ENCODE measurements at regions not wholly inside any gene's neighbourhood (a gene's known extent, or its start where the extent isn't known, plus 50 kb on each side); places are given as distances from the start of the nearest gene placed in this dataset.
A peak's percentile ranks its signal among the peaks of the same experiment; 100 is the strongest.

DNA sequence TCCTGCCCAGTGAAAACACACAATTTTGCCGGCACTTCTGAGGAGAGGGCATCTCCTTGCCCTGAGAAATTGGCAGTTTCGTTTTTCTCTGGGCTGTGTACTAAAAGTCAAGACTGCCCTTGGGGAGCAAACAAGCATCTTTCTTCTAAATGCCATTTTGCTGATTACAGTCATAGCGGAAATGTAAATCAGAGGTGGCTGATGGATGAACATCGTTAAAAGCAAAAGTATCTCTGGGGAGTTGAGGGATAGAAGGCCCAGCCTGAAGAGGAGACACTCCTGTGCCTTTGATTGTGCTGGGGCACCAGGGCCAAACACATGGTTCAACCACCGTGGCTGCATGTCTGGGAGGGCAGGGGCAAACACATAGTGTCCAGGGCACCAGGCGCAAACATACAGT, 49.8 kb downstream of the ABCC12 start:
- H3K27me3 Mint-ChIP-seq, result peaks cover 52% of the 10 kb centered on the region
- H3K9me3 Mint-ChIP-seq, result no peaks in the 10 kb centered on the region
- H3K4me1 Mint-ChIP-seq, result peaks cover 7% of the 10 kb centered on the region
- no peak overlapping the region for H3K4me3 Mint-ChIP-seq
- ATAC-seq, result no peak
- no peaks in the 10 kb centered on the region for H3K36me3 Mint-ChIP-seq
- no peak overlapping the region for H3K27ac Mint-ChIP-seq

DNA sequence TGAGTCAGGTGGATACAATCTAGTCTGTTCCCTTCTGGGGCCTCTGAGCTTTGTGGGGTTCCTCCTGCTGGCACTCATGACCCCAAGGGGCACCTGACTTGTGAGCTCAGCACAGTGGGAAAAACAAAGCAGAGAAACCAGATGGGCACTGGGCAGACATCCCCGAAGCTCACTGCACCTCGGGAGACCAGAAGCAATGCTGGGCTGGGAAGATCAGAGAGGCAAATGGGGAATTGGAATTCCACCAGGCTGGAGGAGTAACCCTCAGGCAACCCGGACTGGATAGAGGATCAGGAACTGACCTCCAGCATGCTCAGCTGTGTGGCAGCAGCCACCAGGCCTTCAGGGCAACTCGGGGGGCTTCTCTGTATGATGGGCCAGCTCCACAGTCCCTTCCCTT, 50.3 kb downstream of the ABCC12 start:
- ATAC-seq, result no peak
- H3K4me3 Mint-ChIP-seq, result no peak overlapping the region
- H3K27ac Mint-ChIP-seq, result no peak overlapping the region
- no peaks in the 10 kb centered on the region for H3K36me3 Mint-ChIP-seq
- H3K4me1 Mint-ChIP-seq, result peaks cover 10% of the 10 kb centered on the region
- H3K9me3 Mint-ChIP-seq, result no peaks in the 10 kb centered on the region
- peaks cover 52% of the 10 kb centered on the region for H3K27me3 Mint-ChIP-seq

DNA sequence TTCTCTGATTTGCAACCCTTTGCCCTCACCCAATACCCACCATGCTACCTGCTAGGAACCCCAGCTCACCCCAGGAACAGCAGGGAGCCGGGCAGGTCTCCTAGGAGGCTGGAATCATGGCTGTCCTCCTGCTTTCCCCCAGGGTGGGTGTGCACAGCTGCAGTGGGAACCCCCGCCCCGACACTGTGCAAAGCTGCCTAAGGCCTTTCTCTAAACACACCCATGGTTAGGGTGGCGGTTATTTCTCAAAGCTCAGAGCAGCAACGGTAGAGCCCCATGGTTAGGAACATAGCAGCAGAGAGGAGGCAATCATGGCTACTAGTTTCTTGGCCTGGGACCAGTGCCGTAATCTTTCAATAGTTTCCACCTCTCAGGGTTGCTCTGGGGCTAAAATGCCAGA, 52.2 kb downstream of the ABCC12 start:
- Mint-ChIP-seq H3K9me3 (no peaks in the 10 kb centered on the region), H3K27ac (no peak overlapping the region), H3K4me3 (no peak overlapping the region), H3K27me3 (peaks cover 45% of the 10 kb centered on the region), H3K4me1 (peaks cover 10% of the 10 kb centered on the region), H3K36me3 (no peaks in the 10 kb centered on the region)
- ATAC-seq, result no peak

DNA sequence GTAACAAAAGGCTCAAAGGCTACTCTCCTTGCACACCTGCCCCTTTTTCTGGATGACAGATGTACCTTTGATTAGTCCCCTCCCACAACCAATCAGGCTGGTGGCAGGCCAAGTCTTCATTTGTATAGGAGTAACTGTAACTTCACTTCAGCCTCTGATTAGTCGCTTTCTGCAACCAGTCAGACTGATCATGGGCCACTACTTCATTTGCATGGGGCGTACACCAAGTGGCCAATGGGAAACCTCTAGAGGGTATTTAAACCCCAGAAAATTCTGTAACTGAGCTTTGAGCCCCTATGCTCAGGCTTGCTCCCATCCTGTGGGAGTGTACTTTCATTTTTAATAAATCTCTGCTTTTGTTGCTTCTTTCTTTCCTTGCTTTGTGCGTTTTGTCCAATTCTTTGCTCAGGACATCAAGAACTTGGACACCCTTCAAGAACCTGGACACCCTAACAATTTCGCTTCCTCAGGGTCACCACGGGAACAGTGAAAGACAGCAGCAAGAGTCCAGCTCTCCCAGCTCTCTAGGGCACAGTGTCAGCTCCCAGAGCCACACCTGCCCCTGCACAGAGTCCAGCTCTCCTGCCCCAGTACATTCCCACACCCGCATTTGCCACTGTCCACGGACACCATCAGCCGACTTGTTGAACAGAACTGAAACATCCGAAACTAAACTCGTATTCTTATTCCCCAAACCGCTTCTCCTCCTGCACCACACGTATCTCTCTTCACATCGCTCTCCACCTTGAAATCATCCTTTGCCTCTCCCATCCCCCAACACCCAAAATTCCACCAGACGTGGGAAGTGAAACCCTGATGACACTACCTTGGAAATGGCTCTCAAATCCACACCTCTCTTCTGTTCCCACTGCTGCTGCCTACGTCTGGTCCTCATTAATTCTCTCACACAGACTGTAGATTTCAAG, 53.4 kb downstream of the ABCC12 start:
- H3K36me3 Mint-ChIP-seq, result no peaks in the 10 kb centered on the region
- H3K4me1 Mint-ChIP-seq, result peaks cover 10% of the 10 kb centered on the region
- no peak for ATAC-seq

DNA sequence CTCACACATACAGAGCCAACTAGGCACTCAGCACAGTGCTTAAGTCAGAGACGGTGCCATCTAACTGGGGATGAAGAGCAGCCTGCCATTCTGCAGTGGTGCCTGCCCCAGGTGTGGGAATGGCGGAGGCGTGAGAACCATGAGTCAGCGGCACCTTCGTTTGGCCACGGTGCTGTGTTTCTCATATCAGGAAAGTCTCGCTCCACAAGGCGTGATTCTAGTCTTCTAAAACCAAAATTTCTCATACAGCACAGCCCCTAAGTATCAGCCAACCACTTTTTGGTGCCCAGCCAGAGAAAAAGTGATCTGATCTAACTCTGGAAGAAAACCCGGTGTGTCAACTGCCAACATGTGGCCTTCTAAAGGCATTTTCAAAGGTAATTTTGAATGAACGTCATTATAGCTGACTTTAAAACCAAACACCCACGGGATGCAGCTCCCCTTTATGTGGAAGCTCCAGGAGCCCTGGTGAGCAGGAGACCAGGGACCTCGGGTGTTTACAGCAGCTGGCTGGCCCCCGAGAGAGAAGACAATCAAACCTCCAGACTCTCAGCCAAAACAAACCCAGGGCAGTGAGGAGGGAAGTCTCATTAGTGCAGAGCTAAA, 54.6 kb downstream of the ABCC12 start:
- Mint-ChIP-seq H3K27ac (no peak overlapping the region), H3K4me1 (peaks cover 10% of the 10 kb centered on the region)
- ATAC-seq, result peak; percentile 41

More for the DNA sequence above, 53.4 kb downstream of the ABCC12 start:
- no peak overlapping the region for H3K4me3 Mint-ChIP-seq
- H3K9me3 Mint-ChIP-seq, result no peaks in the 10 kb centered on the region
- peaks cover 40% of the 10 kb centered on the region for H3K27me3 Mint-ChIP-seq
- H3K27ac Mint-ChIP-seq, result no peak overlapping the region

DNA sequence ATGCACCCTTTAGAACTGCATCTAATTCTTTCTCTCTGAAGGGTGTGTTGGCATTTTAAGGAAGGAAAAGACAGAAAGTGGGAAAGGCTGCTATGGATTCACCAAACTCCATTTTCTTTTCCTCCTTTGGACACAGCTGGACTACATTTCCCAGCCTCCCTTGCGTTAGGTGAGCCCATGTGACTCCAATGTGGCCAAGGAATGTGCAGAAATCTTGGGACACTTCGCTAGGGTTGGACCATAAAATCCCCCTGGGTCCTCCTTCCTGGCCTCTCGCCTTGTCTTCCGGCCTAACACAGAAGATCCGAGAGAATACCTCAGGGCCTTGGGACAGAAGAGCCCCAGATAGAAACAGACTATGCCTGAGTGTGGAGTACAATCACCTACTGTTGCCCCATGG, 56.3 kb downstream of the ABCC12 start:
- H3K36me3 Mint-ChIP-seq, result no peaks in the 10 kb centered on the region
- H3K27ac Mint-ChIP-seq, result no peak overlapping the region
- H3K4me1 Mint-ChIP-seq, result peaks cover 10% of the 10 kb centered on the region
- ATAC-seq, result no peak
- peaks cover 3% of the 10 kb centered on the region for H3K9me3 Mint-ChIP-seq
- no peak overlapping the region for H3K4me3 Mint-ChIP-seq
- H3K27me3 Mint-ChIP-seq, result peaks cover 20% of the 10 kb centered on the region

More for the DNA sequence above, 54.6 kb downstream of the ABCC12 start:
- Mint-ChIP-seq H3K9me3 (no peaks in the 10 kb centered on the region), H3K4me3 (no peak overlapping the region), H3K27me3 (peaks cover 34% of the 10 kb centered on the region), H3K36me3 (no peaks in the 10 kb centered on the region)

DNA sequence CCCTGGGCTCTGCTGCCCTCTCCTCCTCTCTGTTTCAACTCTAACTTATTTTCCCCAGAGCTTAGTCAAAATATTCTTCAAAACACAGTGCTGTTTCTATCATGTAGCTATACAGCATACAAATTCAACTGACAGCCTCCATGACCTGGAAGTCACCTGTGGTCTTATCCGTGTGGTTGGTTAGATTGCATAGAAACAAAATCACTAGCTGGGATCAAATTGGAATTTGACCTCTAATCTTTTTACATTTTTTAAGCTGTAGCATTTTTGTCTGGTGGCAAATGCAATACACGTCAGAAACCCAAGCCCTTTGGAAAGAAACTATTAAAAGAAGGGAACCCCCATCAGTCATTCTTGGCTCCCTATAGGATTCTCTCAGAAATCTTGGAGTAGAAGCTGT, 57.3 kb downstream of the ABCC12 start:
- Mint-ChIP-seq H3K36me3 (no peaks in the 10 kb centered on the region), H3K4me1 (peaks cover 10% of the 10 kb centered on the region), H3K9me3 (peaks cover 3% of the 10 kb centered on the region), H3K27ac (no peak overlapping the region), H3K27me3 (peaks cover 13% of the 10 kb centered on the region), H3K4me3 (no peak overlapping the region)
- no peak for ATAC-seq

DNA sequence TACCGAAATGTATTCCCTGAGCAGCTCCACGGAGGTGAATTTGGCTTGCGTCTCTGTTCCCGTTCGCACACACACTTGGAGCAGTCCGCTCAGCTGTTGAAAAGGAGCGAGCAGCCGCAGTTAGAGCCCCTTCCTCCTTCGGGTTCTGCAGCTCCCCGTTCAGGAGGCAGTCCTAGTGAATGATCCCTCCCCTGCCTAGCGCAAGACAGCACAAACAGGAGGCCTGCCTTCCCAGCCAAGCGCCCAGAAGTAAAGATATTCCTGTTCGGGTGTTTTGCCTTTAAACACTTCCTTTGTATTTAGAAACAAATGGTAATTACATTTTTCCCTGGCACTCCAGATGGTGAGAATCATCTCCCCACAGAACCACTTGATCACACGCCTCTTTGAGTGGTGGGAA, 64.7 kb downstream of the ABCC12 start:
- no peak overlapping the region for H3K27ac Mint-ChIP-seq
- no peaks in the 10 kb centered on the region for H3K36me3 Mint-ChIP-seq
- peaks cover 22% of the 10 kb centered on the region for H3K27me3 Mint-ChIP-seq
- H3K4me3 Mint-ChIP-seq, result no peak overlapping the region
- ATAC-seq, result no peak
- H3K4me1 Mint-ChIP-seq, result no peaks in the 10 kb centered on the region
- H3K9me3 Mint-ChIP-seq, result peaks cover 3% of the 10 kb centered on the region

DNA sequence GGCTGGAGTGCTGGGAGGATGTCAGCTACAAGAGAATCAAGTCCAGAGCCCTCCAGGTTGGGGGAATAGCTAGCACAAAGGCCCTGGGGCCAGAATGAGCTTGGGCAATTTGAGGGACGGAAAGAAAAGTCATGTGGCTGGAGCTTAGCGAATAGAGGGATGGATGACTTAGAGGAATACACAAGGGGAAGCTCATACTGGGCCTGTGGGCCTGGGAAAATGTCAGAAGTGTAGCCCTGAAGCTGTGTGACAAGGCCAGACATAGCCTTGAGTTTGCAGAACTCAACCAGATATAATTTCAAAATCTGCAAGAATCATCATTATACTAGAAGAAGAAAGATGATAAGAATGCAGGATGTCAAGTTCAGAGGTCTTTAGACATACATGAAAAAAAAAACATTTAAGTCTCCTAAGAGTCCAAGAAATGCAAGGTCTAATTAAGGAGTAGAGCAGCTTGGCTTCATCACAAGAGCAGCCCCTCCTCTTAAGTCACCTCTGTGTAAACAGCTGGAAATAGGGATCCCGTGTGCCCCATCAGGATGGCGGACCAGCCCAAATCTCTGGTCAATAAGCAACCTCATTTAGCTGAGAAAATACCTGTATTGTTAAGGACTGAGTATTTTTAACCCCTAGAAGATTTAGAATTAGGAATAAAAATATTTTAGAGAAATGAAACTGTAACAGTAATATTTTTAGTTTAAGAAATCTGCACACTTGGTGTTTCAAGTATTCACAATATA, 66.6 kb downstream of the ABCC12 start:
- no peaks in the 10 kb centered on the region for H3K9me3 Mint-ChIP-seq
- peaks cover 29% of the 10 kb centered on the region for H3K27me3 Mint-ChIP-seq
- H3K27ac Mint-ChIP-seq, result no peak overlapping the region
- H3K4me3 Mint-ChIP-seq, result no peak overlapping the region
- H3K36me3 Mint-ChIP-seq, result no peaks in the 10 kb centered on the region
- no peak for ATAC-seq
- H3K4me1 Mint-ChIP-seq, result no peaks in the 10 kb centered on the region

DNA sequence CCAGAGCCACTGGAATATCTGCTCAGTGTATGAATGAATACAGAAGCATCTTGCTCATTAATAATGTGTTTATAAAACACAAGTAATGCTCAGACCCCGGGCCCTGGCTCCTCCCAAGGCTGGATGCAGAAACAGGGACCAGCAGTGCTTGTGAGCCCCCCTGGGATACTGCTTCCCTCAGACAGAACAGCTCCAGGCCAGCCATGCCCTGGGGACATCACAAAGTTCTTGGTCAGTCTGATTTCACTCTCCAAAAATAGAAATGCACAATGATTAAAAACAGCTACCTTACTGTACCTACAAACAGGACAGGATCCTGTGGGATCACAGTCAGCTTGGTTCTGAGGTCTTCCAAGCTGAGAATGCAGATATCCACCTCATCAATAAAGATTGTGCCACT, 68.2 kb downstream of the ABCC12 start:
- peaks cover 38% of the 10 kb centered on the region for H3K27me3 Mint-ChIP-seq
- no peaks in the 10 kb centered on the region for H3K36me3 Mint-ChIP-seq
- H3K4me1 Mint-ChIP-seq, result no peaks in the 10 kb centered on the region
- ATAC-seq, result no peak
- H3K9me3 Mint-ChIP-seq, result no peaks in the 10 kb centered on the region
- no peak overlapping the region for H3K27ac Mint-ChIP-seq
- no peak overlapping the region for H3K4me3 Mint-ChIP-seq

DNA sequence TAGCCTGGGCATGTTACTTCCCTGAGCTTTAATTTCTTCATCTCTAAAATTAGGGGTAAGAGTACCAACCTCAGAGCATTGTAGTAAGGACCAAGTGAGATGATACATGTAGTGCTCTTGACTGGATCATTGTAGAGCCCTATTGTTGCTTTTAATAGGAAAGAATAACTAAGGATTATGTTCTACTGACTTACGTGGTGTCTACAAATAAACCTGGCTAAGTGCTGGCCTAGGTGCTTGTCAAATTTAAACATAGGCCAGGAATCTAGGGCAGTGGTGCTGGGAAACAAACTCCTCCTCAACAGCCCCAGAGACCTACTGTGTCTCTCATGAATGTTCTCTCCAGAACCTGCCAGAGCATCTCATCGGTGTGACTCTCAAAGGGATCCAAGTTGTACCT, 69.4 kb downstream of the ABCC12 start:
- no peak for ATAC-seq
- Mint-ChIP-seq H3K27me3 (peaks cover 33% of the 10 kb centered on the region), H3K4me3 (no peak overlapping the region), H3K36me3 (no peaks in the 10 kb centered on the region), H3K27ac (no peak overlapping the region), H3K9me3 (no peaks in the 10 kb centered on the region), H3K4me1 (no peaks in the 10 kb centered on the region)

DNA sequence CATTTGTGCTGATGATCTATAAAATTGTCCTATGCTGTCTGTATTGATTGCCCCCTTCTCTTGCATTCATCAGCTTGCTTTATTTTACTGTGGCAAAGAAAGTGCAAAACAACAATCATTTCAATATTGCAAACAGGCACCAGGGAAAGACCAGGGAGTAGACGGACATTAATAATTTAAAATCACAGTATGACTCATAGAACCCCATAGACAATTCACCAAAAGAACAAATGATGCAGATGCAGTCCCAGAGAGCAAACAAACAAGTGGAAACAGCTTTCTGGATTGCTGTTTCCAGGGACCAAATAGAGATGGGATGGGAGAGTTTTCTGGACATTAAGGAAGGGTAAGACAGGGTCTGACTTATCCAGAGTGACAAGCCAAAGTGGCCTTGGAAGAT, 70.1 kb downstream of the ABCC12 start:
- no peak overlapping the region for H3K27ac Mint-ChIP-seq
- no peak overlapping the region for H3K4me3 Mint-ChIP-seq
- no peak for ATAC-seq
- H3K36me3 Mint-ChIP-seq, result no peaks in the 10 kb centered on the region
- peaks cover 26% of the 10 kb centered on the region for H3K27me3 Mint-ChIP-seq
- H3K9me3 Mint-ChIP-seq, result no peaks in the 10 kb centered on the region
- no peaks in the 10 kb centered on the region for H3K4me1 Mint-ChIP-seq

DNA sequence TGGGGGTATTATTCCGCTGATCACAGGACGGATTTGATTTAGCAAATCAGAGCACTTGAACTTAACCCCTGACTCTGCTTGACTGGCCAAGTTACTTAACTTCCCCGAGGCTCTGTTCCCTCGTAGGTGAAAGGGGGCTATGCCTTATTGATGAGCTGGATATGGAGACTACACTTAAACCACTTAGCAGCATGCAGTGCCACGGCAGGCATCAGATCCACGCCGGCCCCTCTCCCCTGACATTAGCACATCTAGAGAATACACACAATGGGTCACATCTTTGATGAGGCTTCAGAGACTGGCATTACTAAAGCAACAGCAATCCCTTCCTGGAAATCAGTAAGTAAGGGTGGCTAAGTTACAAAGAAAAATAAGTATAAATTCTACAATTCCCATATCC, 71.0 kb downstream of the ABCC12 start:
- no peak for ATAC-seq
- no peak overlapping the region for H3K4me3 Mint-ChIP-seq
- H3K36me3 Mint-ChIP-seq, result no peaks in the 10 kb centered on the region
- H3K9me3 Mint-ChIP-seq, result no peaks in the 10 kb centered on the region
- no peaks in the 10 kb centered on the region for H3K4me1 Mint-ChIP-seq
- H3K27ac Mint-ChIP-seq, result no peak overlapping the region
- peaks cover 25% of the 10 kb centered on the region for H3K27me3 Mint-ChIP-seq

DNA sequence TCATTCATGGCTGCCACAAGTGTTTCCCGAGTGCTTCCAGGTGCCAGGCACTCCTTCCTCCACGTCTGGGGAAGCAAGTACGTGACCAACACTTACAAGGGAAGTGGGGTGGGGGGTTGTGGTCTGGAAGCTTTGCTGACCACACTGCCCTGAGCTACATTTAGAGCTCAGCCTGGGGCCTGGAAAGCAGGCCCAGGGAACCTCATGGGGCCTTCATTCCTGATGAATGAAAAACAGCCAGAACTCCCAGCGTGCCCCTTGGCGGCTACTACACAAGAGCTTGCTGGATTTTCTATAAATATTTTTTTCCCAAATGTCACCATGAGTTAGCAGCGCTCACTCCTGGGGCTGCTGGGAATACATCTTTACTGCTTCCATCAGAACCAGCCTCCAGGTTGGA, 73.3 kb downstream of the ABCC12 start:
- Mint-ChIP-seq H3K4me1 (no peaks in the 10 kb centered on the region), H3K27me3 (peaks cover 25% of the 10 kb centered on the region), H3K36me3 (no peaks in the 10 kb centered on the region), H3K9me3 (no peaks in the 10 kb centered on the region), H3K4me3 (no peak overlapping the region), H3K27ac (no peak overlapping the region)
- ATAC-seq, result no peak

DNA sequence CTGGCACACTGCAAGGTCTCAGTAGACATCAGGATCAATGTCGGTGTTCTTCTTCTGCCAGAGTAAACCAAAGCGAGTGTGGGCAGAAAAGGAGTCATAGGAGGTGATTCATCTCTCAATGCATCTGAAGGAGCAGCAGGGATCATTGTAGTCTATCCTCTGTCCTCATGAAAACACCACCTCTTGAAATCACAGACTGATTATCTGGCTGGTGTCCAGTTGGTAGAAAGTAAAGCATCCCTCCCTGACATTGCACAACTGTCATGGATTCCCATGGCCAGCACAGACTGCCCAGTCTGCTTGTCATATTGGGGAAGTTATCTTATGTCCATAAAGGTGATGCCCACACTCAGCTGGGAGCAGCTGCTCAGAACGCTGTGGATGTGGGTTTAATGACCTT, 74.1 kb downstream of the ABCC12 start:
- no peak for ATAC-seq
- no peaks in the 10 kb centered on the region for H3K36me3 Mint-ChIP-seq
- no peak overlapping the region for H3K4me3 Mint-ChIP-seq

More for the DNA sequence above, 74.1 kb downstream of the ABCC12 start:
- peaks cover 25% of the 10 kb centered on the region for H3K27me3 Mint-ChIP-seq
- no peaks in the 10 kb centered on the region for H3K4me1 Mint-ChIP-seq
- H3K27ac Mint-ChIP-seq, result no peak overlapping the region
- H3K9me3 Mint-ChIP-seq, result no peaks in the 10 kb centered on the region
